ENCODE measurements at regions not wholly inside any gene's neighbourhood (a gene's known extent, or its start where the extent isn't known, plus 50 kb on each side); places are given as distances from the start of the nearest gene placed in this dataset.

DNA sequence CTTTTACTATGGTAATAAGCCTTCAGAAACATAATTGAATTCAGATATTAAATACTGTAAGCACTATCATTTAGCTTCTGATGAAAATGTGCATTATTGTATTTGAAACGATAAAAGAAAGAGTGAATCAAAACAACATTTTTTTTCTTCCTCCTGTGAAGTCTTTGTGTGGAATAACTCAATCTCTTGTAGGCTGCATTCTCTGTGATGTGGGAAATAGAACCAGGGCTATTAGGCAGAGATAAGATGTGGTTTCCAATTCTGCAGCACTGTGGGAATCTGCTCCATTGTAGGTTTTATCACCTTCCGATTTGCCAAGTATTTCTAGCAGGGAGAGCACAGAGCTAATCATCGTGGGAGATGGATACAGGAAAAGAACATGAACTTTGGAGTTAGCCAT lies 624.5 kb downstream of the RBFOX1 start:
- H3K4me3 ChIP-seq (replicated peaks; ENCODE audit: low read depth, low read length): no peak overlapping the region

DNA sequence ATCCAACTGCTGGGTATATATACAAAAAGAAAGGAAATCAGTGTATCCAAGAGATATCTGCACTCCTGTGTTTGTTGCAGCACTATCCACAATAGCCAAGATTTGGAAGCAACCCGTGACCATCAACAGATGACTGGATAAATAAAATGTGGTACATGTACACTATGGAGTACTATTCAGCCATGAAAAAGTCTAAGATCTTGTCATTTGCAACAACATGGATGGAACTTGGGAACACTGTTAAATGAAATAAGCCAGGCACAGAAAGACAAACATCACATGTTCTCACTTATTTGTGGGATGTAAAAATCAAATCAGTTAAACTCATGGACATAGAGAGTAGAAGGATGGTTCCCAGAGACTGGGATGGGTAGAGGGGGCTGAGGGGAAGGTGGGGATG lies 620.7 kb downstream of the RBFOX1 start:
- no peaks in the 10 kb centered on the region for H3K36me3 ChIP-seq (ENCODE audit: control insufficient read depth, insufficient read depth, low read length)
- TF ChIP-seq, protein P1, sequence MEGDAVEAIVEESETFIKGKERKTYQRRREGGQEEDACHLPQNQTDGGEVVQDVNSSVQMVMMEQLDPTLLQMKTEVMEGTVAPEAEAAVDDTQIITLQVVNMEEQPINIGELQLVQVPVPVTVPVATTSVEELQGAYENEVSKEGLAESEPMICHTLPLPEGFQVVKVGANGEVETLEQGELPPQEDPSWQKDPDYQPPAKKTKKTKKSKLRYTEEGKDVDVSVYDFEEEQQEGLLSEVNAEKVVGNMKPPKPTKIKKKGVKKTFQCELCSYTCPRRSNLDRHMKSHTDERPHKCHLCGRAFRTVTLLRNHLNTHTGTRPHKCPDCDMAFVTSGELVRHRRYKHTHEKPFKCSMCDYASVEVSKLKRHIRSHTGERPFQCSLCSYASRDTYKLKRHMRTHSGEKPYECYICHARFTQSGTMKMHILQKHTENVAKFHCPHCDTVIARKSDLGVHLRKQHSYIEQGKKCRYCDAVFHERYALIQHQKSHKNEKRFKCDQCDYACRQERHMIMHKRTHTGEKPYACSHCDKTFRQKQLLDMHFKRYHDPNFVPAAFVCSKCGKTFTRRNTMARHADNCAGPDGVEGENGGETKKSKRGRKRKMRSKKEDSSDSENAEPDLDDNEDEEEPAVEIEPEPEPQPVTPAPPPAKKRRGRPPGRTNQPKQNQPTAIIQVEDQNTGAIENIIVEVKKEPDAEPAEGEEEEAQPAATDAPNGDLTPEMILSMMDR (IDR thresholded peaks at IDR 0.05; ENCODE audit: insufficient read depth, low read length, poor library complexity, severe bottlenecking): no peak

More for the DNA sequence above, 624.5 kb downstream of the RBFOX1 start:
- DNase-seq (ENCODE audit: extremely low read depth, insufficient read length): no peak
- Histone ChIP-seq H3K36me3 (ENCODE audit: control insufficient read depth, insufficient read depth, low read length) (no peaks in the 10 kb centered on the region), H3K27me3 (replicated peaks; ENCODE audit: control insufficient read depth, insufficient read depth, low read length) (no peaks in the 10 kb centered on the region)
- TF ChIP-seq, protein P1 (IDR thresholded peaks at IDR 0.05; ENCODE audit: insufficient read depth, low read length, poor library complexity, severe bottlenecking): no peak

GRCh38 chr16:7946142-7946541 lies 613.5 kb downstream of the RBFOX1 start:
- Histone ChIP-seq H3K4me3 (replicated peaks; ENCODE audit: low read depth, low read length) (no peak overlapping the region), H3K27me3 (replicated peaks; ENCODE audit: control insufficient read depth, insufficient read depth, low read length) (no peaks in the 10 kb centered on the region), H3K36me3 (ENCODE audit: control insufficient read depth, insufficient read depth, low read length) (no peaks in the 10 kb centered on the region)
- TF ChIP-seq, protein P1 (IDR thresholded peaks at IDR 0.05; ENCODE audit: insufficient read depth, low read length, poor library complexity, severe bottlenecking): no peak
- DNase-seq (ENCODE audit: extremely low read depth, insufficient read length): no peak

More for the DNA sequence above, 620.7 kb downstream of the RBFOX1 start:
- DNase-seq (ENCODE audit: extremely low read depth, insufficient read length): no peak
- no peak overlapping the region for H3K4me3 ChIP-seq (replicated peaks; ENCODE audit: low read depth, low read length)
- no peaks in the 10 kb centered on the region for H3K27me3 ChIP-seq (replicated peaks; ENCODE audit: control insufficient read depth, insufficient read depth, low read length)

GRCh38 chr16:7938175-7938574 lies 605.5 kb downstream of the RBFOX1 start:
- no peak for DNase-seq (ENCODE audit: extremely low read depth, insufficient read length)
- TF ChIP-seq, protein P1 (IDR thresholded peaks at IDR 0.05; ENCODE audit: insufficient read depth, low read length, poor library complexity, severe bottlenecking): no peak
- Histone ChIP-seq H3K36me3 (ENCODE audit: control insufficient read depth, insufficient read depth, low read length) (no peaks in the 10 kb centered on the region), H3K4me3 (replicated peaks; ENCODE audit: low read depth, low read length) (no peak overlapping the region), H3K27me3 (replicated peaks; ENCODE audit: control insufficient read depth, insufficient read depth, low read length) (no peaks in the 10 kb centered on the region)

DNA sequence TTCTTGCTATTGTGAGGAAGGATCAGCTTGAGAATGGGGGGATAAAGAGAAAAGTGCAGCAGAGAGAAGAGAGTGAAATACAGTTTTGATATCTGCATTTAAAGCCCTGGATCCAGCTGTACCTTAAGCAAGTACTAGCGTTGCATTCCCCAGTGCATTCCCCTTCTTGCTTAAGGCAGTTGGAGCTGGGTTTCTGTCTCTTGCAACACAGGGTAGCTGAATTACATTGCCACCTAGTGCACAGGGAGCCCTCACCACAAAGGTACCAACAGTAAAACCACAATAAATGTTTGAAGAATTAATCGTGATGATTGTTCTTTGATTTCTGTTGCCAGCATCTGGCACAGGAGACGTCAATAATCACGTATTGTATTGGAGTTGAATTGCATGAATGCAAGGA lies 588.7 kb downstream of the RBFOX1 start:
- Histone ChIP-seq H3K36me3 (ENCODE audit: control insufficient read depth, insufficient read depth, low read length) (no peaks in the 10 kb centered on the region), H3K4me3 (replicated peaks; ENCODE audit: low read depth, low read length) (no peak overlapping the region), H3K27me3 (replicated peaks; ENCODE audit: control insufficient read depth, insufficient read depth, low read length) (no peaks in the 10 kb centered on the region)
- TF ChIP-seq, protein P1 (IDR thresholded peaks at IDR 0.05; ENCODE audit: insufficient read depth, low read length, poor library complexity, severe bottlenecking): no peak
- DNase-seq (ENCODE audit: extremely low read depth, insufficient read length): no peak

- no peaks in the 10 kb centered on the region for H3K27me3 ChIP-seq (replicated peaks; ENCODE audit: control insufficient read depth, insufficient read depth, low read length)
- H3K36me3 ChIP-seq (ENCODE audit: control insufficient read depth, insufficient read depth, low read length): no peaks in the 10 kb centered on the region
- TF ChIP-seq, protein P1 (IDR thresholded peaks at IDR 0.05; ENCODE audit: insufficient read depth, low read length, poor library complexity, severe bottlenecking): no peak
- DNase-seq (ENCODE audit: extremely low read depth, insufficient read length): no peak
- no peak overlapping the region for H3K4me3 ChIP-seq (replicated peaks; ENCODE audit: low read depth, low read length)
These were observed 587.1 kb downstream of the RBFOX1 start for GRCh38 chr16:7919782-7920181.
